Common myeloid progenitor, CD34-positive (primary cell): ENCODE measurements at regions not wholly inside any gene's neighbourhood (a gene's known extent, or its start where the extent isn't known, plus 50 kb on each side); places are given as distances from the start of the nearest gene placed in this dataset.
A peak's percentile ranks its signal among the peaks of the same experiment; 100 is the strongest.

ENCODE experiments used
- CTCF ChIA-PET: fragments of 350-600 bp; sonication (Branson Sonifier 250); formaldehyde crosslinking; loops from one replicate; lab custom pipeline; 2021; ENCODE audit warnings: antibody characterized with exemption; lab: Charles Lee
- POLR2A ChIA-PET: fragments of 350-600 bp; sonication (Branson Sonifier 250); formaldehyde crosslinking; loops from one replicate; lab custom pipeline; 2021; ENCODE audit warnings: antibody characterized with exemption; lab: Charles Lee
- DNase-seq, 3 donors: peaks; one replicate each; pipeline versions ENCODE4 v3.0.0 to v3.0.0-alpha.2; 2013
- H3K27ac ChIP-seq, 2 experiments: 1 replicate in 1 of 2; 2 replicates in 1 of 2; pipeline ENCODE4 v1.7.0; 2013; ENCODE audit warnings: inconsistent platforms in 2 of 2, low read length in 2 of 2, mild to moderate bottlenecking in 2 of 2, low read depth in 1 of 2, moderate library complexity in 1 of 2; ENCODE audit not compliant: severe bottlenecking in 2 of 2, insufficient read depth in 1 of 2, poor library complexity in 1 of 2
- H3K27me3 ChIP-seq, 5 experiments: replicated peaks in 2 of 5; 1 replicate in 3 of 5; 2 replicates in 2 of 5; pipeline versions ENCODE4 v1.6.1 to v1.7.0; 2013; ENCODE audit warnings: low read length in 4 of 5, mild to moderate bottlenecking in 2 of 5, moderate library complexity in 2 of 5, inconsistent platforms in 1 of 5; ENCODE audit not compliant: insufficient read depth in 5 of 5, control insufficient read depth in 4 of 5
- H3K36me3 ChIP-seq, 4 experiments: 1 replicate in 2 of 4; 2 replicates in 2 of 4; pipeline versions ENCODE4 v1.6.1 to v1.7.0; 2013; ENCODE audit warnings: low read length in 3 of 4, control low read depth in 1 of 4, mild to moderate bottlenecking in 1 of 4; ENCODE audit not compliant: control insufficient read depth in 4 of 4, insufficient read depth in 4 of 4
- H3K4me1 ChIP-seq, 4 experiments: 1 replicate in 3 of 4; 2 replicates in 1 of 4; pipeline versions ENCODE4 v1.6.1 to v1.7.1; 2013; ENCODE audit warnings: low read length in 3 of 4, mild to moderate bottlenecking in 3 of 4, control low read depth in 1 of 4, inconsistent platforms in 1 of 4, moderate library complexity in 1 of 4; ENCODE audit not compliant: control insufficient read depth in 4 of 4, insufficient read depth in 4 of 4; ENCODE audit errors: control extremely low read depth in 1 of 4
- H3K4me3 ChIP-seq, 7 experiments: 1 replicate in 4 of 7; 2 replicates in 3 of 7; pipeline versions ENCODE4 v1.5.1 to v1.7.0; 2013; ENCODE audit warnings: mild to moderate bottlenecking in 7 of 7, low read length in 6 of 7, moderate library complexity in 6 of 7, inconsistent platforms in 2 of 7, low read depth in 2 of 7, control low read depth in 1 of 7; ENCODE audit not compliant: insufficient read depth in 4 of 7, control insufficient read depth in 1 of 7; ENCODE audit errors: extremely low read depth in 1 of 7
- H3K9me3 ChIP-seq, 5 experiments: 1 replicate in 4 of 5; 2 replicates in 1 of 5; pipeline versions ENCODE4 v1.6.1 to v1.7.1; 2013; ENCODE audit warnings: low read length in 4 of 5, mild to moderate bottlenecking in 2 of 5, inconsistent platforms in 1 of 5, low read depth in 1 of 5, moderate library complexity in 1 of 5; ENCODE audit not compliant: control insufficient read depth in 4 of 5, insufficient read depth in 2 of 5; ENCODE audit errors: control extremely low read depth in 1 of 5
- WGBS: methylation state at CpG from one replicate; pipeline ENCODE4 v1.1.5; 2013; ENCODE audit not compliant: insufficient coverage; 5-methylcytosine and 5-hydroxymethylcytosine counted together

DNA sequence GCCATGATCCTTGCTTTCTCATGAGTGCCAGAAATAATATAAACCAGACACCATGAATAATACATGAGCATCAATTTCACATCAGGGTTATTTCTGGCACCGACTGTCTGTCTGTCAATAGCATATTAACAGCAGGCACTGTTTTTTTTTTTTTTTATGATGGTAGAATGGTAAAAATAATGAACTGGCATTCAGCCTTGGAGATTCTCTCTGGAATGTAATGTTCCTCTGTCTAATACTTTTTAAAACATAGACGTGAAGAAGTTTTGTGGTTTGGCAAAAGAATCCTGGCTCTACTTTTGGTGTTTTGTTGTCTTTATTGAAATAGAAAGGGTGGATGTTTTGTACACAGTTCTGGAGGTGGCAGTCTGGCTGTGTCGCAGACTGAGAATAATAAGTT lies 874.6 kb upstream of the PRKX start:
- Histone ChIP-seq H3K27me3 (no peaks in the 10 kb centered on the region), H3K9me3 (no peaks in the 10 kb centered on the region), H3K27ac (no peak overlapping the region), H3K36me3 (no peaks in the 10 kb centered on the region), H3K4me3 (no peak overlapping the region), H3K4me1 (no peaks in the 10 kb centered on the region)
- ChIA-PET POLR2A (no interaction called here), CTCF (no interaction called here)
- DNase-seq: no peak
- 100% methylated on average over 1 of the region's 3 CpGs for WGBS

DNA sequence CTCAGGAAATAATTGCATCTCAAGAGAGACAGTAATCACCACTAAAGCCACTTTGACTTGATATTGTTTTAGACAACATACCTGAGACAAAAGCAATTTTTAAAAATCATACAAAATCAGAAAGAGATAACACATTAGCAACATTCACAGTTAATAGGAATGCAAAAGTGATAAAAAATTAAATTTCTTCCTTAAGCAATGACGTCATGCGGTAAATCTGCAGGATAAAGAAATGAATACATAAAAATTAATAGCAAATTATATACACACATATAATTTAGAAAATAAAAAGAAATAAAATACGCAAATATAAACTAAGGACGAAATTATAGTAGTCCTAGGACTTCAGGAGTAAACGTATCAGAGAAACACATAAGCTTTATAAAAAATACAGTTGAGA lies 866.5 kb upstream of the PRKX start:
- Histone ChIP-seq H3K27ac (no peak overlapping the region), H3K9me3 (no peaks in the 10 kb centered on the region), H3K4me1 (no peaks in the 10 kb centered on the region), H3K27me3 (no peaks in the 10 kb centered on the region), H3K4me3 (no peak overlapping the region), H3K36me3 (no peaks in the 10 kb centered on the region)
- 92% methylated on average over 2 of the region's 5 CpGs for whole genome bisulfite sequencing
- POLR2A ChIA-PET: no interaction called here
- CTCF ChIA-PET: no interaction called here
- DNase-seq: no peak

DNA sequence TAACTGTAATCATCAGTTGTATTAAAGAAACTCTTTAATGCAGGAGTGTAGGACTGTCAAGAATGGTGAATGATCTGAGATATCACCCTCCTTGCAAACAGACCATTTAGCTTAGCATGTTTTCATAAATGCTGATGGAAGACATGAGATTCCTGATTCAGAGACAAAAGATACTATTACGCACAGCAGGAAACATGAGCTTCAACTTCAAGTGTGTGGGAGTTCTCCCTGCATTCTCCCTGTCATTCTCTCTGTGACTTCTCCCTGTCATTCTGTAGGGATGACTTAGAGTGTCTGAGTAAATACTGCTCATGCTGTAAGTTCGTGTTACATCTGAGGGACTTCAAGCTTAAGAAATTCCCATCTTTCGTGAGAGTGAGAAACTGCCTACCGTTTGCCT lies 866.0 kb upstream of the PRKX start:
- 97% methylated on average over 4 of the region's 4 CpGs for WGBS
- Histone ChIP-seq H3K27ac (no peak overlapping the region), H3K4me3 (no peak overlapping the region), H3K36me3 (no peaks in the 10 kb centered on the region), H3K27me3 (no peaks in the 10 kb centered on the region), H3K4me1 (no peaks in the 10 kb centered on the region), H3K9me3 (no peaks in the 10 kb centered on the region)
- POLR2A ChIA-PET: no interaction called here
- no peak for DNase-seq
- CTCF ChIA-PET: no interaction called here

DNA sequence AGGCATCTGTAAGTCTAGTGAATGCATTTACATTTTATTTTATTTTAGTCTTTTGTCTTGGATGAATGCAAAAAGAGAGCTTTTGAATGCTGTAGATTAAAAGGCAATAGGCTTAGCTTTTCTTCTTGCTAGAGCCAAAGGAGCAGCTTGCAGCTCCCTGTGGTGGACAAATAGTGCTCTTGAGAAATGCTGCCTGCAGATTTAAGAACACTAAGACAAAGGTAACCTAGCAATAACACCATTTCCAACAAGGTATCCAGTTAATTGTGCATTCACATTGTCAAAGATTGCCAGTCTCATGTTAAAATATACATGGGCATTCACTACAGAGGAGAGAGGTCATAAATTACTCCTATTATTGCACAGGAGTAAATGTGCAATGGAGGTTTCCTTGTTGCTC lies 859.2 kb upstream of the PRKX start:
- Histone ChIP-seq H3K27ac (no peak overlapping the region), H3K36me3 (no peaks in the 10 kb centered on the region), H3K9me3 (peaks cover 0 to 3% (median 3%) of the 10 kb centered on the region in 5 experiments), H3K4me3 (no peak overlapping the region), H3K27me3 (no peaks in the 10 kb centered on the region), H3K4me1 (no peaks in the 10 kb centered on the region)
- ChIA-PET POLR2A (no interaction called here), CTCF (no interaction called here)
- DNase-seq: no peak

DNA sequence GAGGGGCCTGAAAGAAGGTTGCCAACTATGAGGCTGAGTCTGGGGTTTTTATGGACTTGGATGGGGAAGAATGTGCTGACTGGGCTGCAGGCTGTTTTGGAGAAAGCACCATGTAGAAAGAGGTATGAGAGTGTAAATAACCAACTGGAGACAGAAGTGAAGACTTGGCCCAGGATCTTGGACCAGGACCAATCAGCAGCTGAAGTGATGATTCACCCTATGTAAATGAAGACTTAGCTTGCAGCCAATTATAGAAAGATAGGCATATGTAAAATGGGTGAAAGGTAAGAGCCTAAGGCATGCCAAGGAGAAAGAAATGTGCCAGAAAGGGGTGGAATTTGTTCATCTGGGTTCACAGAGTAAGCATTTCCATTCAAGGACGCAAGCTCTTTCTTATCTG lies 856.7 kb upstream of the PRKX start:
- H3K4me3 ChIP-seq: no peak overlapping the region
- WGBS: no CpG with 5 or more reads among the region's 1 CpG
- H3K9me3 ChIP-seq: peaks cover 0 to 3% (median 3%) of the 10 kb centered on the region in 5 experiments
- no peaks in the 10 kb centered on the region for H3K27me3 ChIP-seq
- ChIA-PET POLR2A (no interaction called here), CTCF (no interaction called here)
- no peaks in the 10 kb centered on the region for H3K4me1 ChIP-seq
- no peaks in the 10 kb centered on the region for H3K36me3 ChIP-seq
- DNase-seq: no peak
- H3K27ac ChIP-seq: no peak overlapping the region

DNA sequence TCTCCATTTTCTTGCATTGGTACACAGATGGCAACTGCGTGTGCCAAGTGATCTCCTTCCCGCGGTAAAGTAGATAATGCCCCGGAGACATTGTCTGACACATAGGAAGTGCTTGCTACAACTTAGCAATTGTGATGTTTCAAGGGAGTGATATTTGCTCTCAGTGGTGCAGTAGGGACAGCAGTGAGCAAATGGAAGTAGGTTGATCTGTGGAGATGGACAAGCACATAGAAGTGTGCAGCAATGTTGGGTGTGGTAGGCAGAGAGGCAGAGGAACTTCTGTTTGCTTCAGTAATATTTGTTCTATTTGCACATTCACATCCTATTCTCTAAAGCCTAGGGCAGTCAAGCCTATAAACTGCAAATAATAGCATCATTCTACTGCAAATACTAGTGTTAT lies 846.7 kb upstream of the PRKX start:
- no peaks in the 10 kb centered on the region for H3K36me3 ChIP-seq
- ChIA-PET POLR2A (no interaction called here), CTCF (no interaction called here)
- H3K27ac ChIP-seq: no peak overlapping the region
- H3K4me1 ChIP-seq: no peaks in the 10 kb centered on the region
- no peak overlapping the region for H3K4me3 ChIP-seq
- 95% methylated on average over 2 of the region's 4 CpGs for WGBS
- no peaks in the 10 kb centered on the region for H3K27me3 ChIP-seq
- no peaks in the 10 kb centered on the region for H3K9me3 ChIP-seq
- no peak for DNase-seq

DNA sequence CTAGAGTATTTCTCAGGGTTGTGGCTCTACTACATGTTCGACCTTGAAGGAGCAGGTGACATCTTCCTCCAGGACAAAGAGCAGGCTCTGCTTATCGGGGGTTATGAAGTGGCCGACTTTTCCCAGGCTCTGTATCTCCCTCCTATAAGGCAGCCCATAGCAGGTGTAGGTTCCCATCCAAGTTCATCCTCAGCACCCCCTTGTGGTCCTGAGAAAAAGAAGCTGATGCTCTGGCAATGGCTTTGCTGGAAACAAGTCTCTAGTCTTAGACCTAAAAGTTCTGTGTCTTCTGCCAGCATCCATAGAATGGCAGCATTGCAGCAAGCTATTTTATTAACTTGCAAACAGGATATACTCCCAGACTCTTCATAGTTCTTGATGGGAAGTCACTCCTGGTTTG lies 836.6 kb upstream of the PRKX start:
- H3K4me3 ChIP-seq: no peak overlapping the region
- peaks cover 0 to 7% (median 0%) of the 10 kb centered on the region in 4 experiments for H3K4me1 ChIP-seq
- H3K9me3 ChIP-seq: no peaks in the 10 kb centered on the region
- H3K27me3 ChIP-seq: no peaks in the 10 kb centered on the region
- WGBS: 100% methylated on average over 2 of the region's 3 CpGs
- no peak overlapping the region for H3K27ac ChIP-seq
- ChIA-PET CTCF (interaction anchor here (0.9 kb wide), 1 partner anchor 566 kb away, joined by 3 read pairs; no protein-coding TSS in a partner anchor), POLR2A (no interaction called here)
- DNase-seq: peak in 2 of 3 donors; percentile 4 to 6
- no peaks in the 10 kb centered on the region for H3K36me3 ChIP-seq
